ENCODE measurements at regions not wholly inside any gene's neighbourhood (a gene's known extent, or its start where the extent isn't known, plus 50 kb on each side); places are given as distances from the start of the nearest gene placed in this dataset.
A peak's percentile ranks its signal among the peaks of the same experiment; 100 is the strongest.

DNA sequence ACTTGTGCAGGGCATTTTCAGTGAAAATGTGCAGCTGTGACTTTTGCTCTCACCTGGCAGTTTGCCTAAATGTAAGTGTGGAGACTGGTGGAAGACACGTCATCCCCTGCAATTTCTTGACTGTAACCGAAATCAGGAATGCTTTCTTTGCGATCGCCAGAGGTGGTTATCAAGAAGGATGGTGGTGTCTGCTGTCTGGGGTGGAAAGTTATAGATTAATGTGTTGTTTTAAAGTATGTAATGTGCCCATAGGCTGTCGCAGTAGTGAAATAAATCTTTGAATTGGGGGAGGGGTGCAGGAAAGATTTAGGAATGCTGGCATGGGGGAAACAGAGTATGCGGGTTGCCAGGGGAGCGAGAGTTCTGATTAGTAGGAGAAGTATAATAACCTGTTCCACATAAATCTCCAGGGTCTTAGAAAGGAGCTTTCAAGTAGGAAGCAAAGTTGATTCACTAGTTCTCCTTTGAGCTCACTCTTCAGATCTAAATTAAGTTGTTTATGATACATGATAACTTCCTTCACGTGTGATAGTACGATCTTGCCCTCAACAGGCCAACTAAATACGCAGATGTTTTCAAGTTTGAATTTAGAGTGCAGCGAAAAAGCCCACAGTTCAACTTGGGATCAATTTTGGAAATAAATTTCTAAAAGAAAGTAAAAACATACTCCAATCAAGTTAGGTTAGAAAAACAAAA is 1520.0 kb upstream of the SLC10A2 start:
- ATAC-seq (no peak), DNase-seq (no peak)
- Mint-ChIP-seq H3K4me3 (no peak overlapping the region), H3K36me3 (peaks cover 0 to 3% (median 0%) of the 10 kb centered on the region in 3 donors), H3K9me3 (peaks cover 0 to 5% (median 0%) of the 10 kb centered on the region in 9 donors), H3K27me3 (peaks cover 0 to 9% (median 0%) of the 10 kb centered on the region in 5 donors), H3K4me1 (no peaks in the 10 kb centered on the region), H3K27ac (no peak overlapping the region)
- POLR2A ChIA-PET, result no interaction called here

DNA sequence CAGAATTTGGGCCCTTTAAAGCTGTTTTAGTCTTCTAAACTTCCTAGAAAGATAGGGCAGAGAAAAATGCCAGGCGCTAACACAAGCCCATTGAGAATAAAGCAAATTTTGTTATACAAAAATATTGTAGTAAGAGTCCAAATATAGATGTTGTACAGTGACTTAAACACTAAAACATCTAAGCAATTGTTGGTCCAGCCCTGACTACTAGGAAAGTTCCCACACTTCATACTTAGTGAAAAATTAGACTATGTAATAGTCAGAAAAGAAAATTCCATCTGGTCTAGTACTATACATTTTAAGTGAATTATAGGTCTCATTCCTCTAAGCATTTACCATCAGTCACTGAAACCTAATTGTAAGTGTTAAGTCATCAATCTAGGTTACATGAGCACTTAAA is 1518.3 kb upstream of the SLC10A2 start:
- POLR2A ChIA-PET, result no interaction called here
- DNase-seq (no peak), ATAC-seq (no peak)
- Mint-ChIP-seq H3K4me3 (no peak overlapping the region), H3K4me1 (no peaks in the 10 kb centered on the region), H3K27me3 (peaks cover 0 to 10% (median 0%) of the 10 kb centered on the region in 5 donors), H3K27ac (no peak overlapping the region), H3K9me3 (peaks cover 0 to 5% (median 0%) of the 10 kb centered on the region in 9 donors), H3K36me3 (peaks cover 0 to 3% (median 0%) of the 10 kb centered on the region in 3 donors)

DNA sequence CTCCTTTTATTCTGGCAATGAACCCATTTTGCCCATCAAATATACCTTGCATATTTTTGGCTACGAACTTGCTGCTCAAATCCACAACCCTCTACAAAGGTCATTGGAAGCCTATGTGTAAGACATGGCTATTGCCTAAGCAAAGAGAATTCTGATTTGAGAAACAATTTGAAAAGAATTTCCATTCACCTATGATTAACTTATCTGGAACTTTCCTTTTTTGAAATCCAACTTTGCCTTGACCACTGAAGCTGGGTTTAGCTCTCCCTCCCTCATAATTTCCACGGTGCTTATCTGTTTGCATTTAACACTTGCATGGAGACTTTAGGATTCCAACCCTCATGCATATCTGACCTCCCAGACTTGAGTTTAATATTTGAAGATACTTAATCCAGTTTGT is 1514.7 kb upstream of the SLC10A2 start:
- ATAC-seq (no peak), DNase-seq (no peak)
- H3K4me1 Mint-ChIP-seq, result no peaks in the 10 kb centered on the region
- POLR2A ChIA-PET, result no interaction called here
- no peak overlapping the region for H3K4me3 Mint-ChIP-seq
- H3K27ac Mint-ChIP-seq, result no peak overlapping the region
- H3K9me3 Mint-ChIP-seq, result peaks cover 0 to 5% (median 0%) of the 10 kb centered on the region in 9 donors
- H3K27me3 Mint-ChIP-seq, result peaks cover 0 to 10% (median 0%) of the 10 kb centered on the region in 5 donors
- peaks cover 0 to 3% (median 0%) of the 10 kb centered on the region in 3 donors for H3K36me3 Mint-ChIP-seq

DNA sequence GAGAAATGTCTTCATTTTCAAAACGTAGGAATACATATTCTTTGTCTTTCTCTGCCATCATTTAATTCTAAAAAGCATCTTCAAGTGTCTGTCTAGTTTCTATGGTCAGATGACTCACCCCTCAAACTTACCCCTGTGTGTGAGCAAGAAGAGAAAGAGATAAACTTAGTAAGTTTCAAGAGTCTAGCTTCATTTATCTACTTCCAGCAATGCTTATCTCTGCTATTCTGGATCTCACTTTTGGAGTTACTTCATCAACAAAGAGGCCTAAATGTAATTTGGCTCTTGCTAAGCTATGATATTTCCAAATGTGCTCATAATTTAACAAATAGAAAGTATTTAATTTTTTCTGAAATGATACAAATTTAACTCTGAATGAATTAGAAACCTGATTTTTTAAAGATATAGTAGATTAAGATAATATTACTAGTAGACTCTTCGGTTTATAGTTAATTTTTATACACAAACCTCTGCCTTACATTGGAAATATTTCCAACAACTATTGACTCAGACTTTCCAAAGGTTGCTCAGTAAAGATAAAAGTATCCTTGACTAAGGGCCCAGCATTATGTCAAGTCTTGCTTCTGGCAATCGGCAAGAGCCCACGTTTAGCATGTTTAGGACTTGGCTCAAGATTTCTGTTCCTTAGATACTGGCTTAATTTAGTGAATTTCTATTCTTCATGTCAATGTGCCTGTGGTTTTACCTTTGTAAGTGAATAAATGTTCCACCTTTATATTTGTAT is 1511.0 kb upstream of the SLC10A2 start:
- Mint-ChIP-seq H3K27me3 (peaks cover 0 to 19% (median 2%) of the 10 kb centered on the region in 5 donors), H3K4me3 (no peak overlapping the region), H3K4me1 (no peaks in the 10 kb centered on the region), H3K36me3 (peaks cover 0 to 3% (median 0%) of the 10 kb centered on the region in 3 donors), H3K9me3 (peaks cover 0 to 5% (median 0%) of the 10 kb centered on the region in 9 donors), H3K27ac (no peak overlapping the region)
- ATAC-seq (no peak), DNase-seq (no peak)
- POLR2A ChIA-PET, result no interaction called here

DNA sequence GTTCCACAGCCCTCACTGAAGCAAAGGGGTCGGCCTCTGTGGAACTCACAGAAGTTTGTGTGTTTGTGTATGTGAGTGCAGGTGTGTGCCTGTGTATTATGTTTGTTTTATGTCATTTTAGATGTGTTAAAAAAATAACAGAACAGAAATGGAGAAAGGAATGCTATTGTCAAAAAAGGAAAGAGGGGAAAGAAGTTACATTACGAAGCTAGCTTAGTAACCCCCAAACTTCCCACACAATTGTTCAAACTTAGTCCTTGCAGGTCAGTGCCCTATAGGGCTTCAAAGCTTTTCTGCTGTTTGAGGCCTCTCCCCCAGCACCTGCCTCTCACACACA is 1505.6 kb upstream of the SLC10A2 start:
- Mint-ChIP-seq H3K27me3 (peaks cover 0 to 17% (median 2%) of the 10 kb centered on the region in 5 donors), H3K36me3 (no peaks in the 10 kb centered on the region), H3K4me3 (no peak overlapping the region), H3K4me1 (no peaks in the 10 kb centered on the region), H3K27ac (no peak overlapping the region), H3K9me3 (no peaks in the 10 kb centered on the region)
- POLR2A ChIA-PET, result no interaction called here
- DNase-seq (no peak), ATAC-seq (no peak)

DNA sequence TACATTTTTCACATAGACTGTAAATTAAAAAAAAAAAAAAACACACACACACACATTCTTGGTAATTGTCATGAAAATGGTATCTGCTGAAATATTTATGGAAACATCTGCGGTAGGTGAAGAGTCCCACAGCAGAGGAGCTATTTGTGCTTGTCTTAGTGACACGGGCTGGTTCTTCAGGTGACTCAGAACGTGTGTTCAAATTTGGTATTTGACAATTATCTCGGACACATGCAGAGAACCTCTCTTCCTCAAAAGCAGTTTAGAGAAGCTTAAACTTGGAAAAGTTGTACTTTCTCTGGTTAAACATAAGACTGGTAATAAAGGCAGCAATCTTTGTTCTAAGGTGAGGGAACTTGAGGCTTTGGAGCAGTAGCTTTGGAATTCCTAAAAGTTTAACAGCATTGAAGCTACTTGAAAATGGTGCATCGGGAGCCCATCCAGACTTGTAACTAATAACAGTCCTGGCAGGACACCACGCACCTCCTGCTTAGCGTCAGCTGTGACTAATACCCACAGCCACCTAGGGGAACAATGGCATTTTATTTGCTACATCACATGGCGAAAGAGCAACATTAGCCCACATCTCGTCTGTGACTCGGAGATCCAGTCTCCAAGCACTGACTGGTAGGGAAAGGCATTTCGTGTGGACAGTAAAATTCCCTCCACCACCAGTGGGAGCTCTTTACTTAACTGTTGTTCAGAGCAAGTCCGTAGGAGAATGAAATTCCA is 1505.1 kb upstream of the SLC10A2 start:
- Mint-ChIP-seq H3K27ac (no peak overlapping the region), H3K27me3 (peaks cover 0 to 17% (median 2%) of the 10 kb centered on the region in 5 donors), H3K4me1 (no peaks in the 10 kb centered on the region), H3K9me3 (no peaks in the 10 kb centered on the region), H3K4me3 (no peak overlapping the region), H3K36me3 (no peaks in the 10 kb centered on the region)
- DNase-seq, result peak in 3 of 10 donors; percentile 14 to 28 (median 21)
- POLR2A ChIA-PET, result no interaction called here
- peak in 1 of 2 donors; percentile 32 for ATAC-seq

DNA sequence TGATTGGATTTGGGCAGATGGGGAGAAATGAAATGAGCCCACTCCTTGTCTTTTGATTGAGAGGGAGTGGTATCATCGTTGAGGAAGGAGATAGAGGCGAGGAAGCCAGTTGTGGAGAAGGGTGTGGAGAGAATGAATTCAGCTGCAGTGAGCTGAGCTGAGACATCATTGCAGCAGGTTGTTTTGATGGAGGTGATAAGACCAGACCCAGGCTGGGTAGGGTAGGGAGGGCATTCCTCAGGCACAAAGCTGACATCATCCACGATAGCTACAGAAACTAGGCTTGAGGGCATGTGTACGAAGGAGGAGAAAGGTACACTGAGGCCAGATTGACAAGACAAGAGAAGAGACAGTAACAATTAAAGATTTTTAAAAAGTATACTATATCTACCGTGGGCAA is 1500.9 kb upstream of the SLC10A2 start:
- Mint-ChIP-seq H3K36me3 (no peaks in the 10 kb centered on the region), H3K4me3 (no peak overlapping the region), H3K4me1 (peaks cover 0 to 4% (median 0%) of the 10 kb centered on the region in 4 donors), H3K27ac (no peak overlapping the region), H3K27me3 (peaks cover 0 to 19% (median 3%) of the 10 kb centered on the region in 5 donors), H3K9me3 (peaks cover 0 to 4% (median 0%) of the 10 kb centered on the region in 9 donors)
- no peak for ATAC-seq
- POLR2A ChIA-PET, result no interaction called here
- no peak for DNase-seq

DNA sequence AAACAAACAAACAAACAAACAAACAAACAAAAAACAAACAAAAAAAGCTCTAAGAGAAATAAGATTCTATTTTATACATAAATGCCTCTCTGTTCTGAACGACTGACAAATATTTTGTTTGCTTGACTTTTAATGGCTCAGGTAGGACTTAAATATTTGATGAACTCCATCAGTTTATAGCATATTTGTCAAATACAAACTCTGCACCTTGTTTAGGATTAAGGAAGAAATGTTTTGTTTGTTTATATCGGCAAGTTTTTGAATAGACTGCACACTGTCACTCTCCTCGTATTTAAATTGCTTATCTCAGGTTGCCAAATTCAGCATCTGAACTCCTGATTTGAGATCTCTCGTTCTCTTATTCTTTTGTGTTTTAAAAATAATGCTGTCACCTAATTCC is 1499.7 kb upstream of the SLC10A2 start:
- POLR2A ChIA-PET, result no interaction called here
- peaks cover 0 to 19% (median 3%) of the 10 kb centered on the region in 5 donors for H3K27me3 Mint-ChIP-seq
- ATAC-seq (no peak), DNase-seq (no peak)
- no peak overlapping the region for H3K27ac Mint-ChIP-seq
- no peaks in the 10 kb centered on the region for H3K36me3 Mint-ChIP-seq
- peaks cover 0 to 4% (median 0%) of the 10 kb centered on the region in 9 donors for H3K9me3 Mint-ChIP-seq
- H3K4me1 Mint-ChIP-seq, result peaks cover 0 to 4% (median 0%) of the 10 kb centered on the region in 4 donors
- H3K4me3 Mint-ChIP-seq, result no peak overlapping the region

DNA sequence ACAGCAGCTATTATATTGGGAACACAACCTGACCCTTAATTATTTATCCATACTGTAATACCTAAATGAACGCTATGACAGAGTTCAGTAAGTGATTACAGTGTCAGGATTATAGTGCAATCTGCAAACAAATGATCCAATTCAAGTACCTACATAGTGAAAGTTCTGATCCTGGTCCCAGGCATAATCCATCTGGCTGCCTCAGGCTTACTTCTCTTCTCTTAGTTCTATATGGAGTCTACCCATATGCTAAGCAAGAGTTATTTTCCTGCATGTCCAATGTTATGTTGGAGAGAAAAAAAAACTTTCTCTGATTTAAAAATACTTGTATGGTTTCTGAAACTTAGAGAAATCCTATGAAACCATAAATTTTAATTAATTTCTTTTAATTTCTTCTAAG is 1487.7 kb upstream of the SLC10A2 start:
- Mint-ChIP-seq H3K27me3 (peaks cover 0 to 13% (median 0%) of the 10 kb centered on the region in 5 donors), H3K4me3 (no peak overlapping the region), H3K27ac (no peak overlapping the region), H3K4me1 (no peaks in the 10 kb centered on the region), H3K9me3 (peaks cover 0 to 13% (median 0%) of the 10 kb centered on the region in 9 donors), H3K36me3 (no peaks in the 10 kb centered on the region)
- POLR2A ChIA-PET, result no interaction called here
- DNase-seq (no peak), ATAC-seq (no peak)

DNA sequence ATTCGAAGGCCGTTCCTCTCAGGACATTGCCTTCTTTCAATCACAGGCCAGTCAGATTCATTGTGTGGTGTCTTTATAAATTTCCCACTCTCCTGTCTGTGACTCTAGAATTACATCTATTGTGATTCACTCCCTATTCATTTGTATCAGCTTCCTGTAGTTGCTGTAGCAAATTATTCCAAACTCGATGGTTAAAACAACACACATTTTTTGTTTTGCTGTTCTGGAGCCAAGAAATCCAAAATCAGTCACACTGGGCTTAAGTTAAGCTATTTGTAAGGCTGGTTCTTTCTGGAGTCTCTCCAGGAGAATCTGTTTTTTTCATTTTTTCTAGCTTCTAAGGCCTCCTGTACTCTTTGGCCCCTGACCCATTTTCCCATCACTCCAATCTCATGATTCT is 1487.0 kb upstream of the SLC10A2 start:
- H3K4me1 Mint-ChIP-seq, result no peaks in the 10 kb centered on the region
- no peaks in the 10 kb centered on the region for H3K36me3 Mint-ChIP-seq
- H3K4me3 Mint-ChIP-seq, result no peak overlapping the region
- peaks cover 0 to 13% (median 0%) of the 10 kb centered on the region in 5 donors for H3K27me3 Mint-ChIP-seq
- H3K9me3 Mint-ChIP-seq, result peaks cover 0 to 13% (median 0%) of the 10 kb centered on the region in 9 donors
- ATAC-seq (no peak), DNase-seq (no peak)
- no peak overlapping the region for H3K27ac Mint-ChIP-seq
- POLR2A ChIA-PET, result no interaction called here

DNA sequence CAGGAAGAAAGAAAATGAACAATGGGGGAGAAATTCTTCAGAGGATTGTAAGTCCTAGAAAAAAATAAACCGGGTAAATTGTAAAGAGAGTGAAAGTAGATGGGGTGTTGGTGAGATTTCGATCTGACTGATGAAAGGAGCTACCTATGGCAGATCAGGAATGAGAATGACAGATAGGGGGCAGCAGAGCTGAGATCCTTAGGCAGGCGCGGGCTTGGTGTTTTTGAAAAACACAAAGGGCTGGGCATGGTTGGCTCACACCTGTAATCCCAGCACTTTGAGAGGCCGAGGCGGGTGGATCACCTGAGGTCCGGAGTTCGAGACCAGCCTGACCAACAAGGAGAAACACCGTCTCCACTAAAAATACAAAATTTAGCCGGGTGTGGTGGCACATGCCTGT is 1468.6 kb upstream of the SLC10A2 start:
- peaks cover 0 to 9% (median 0%) of the 10 kb centered on the region in 5 donors for H3K27me3 Mint-ChIP-seq
- no peak for DNase-seq
- peak overlapping the region in 1 of 10 donors; percentile 61 for H3K27ac Mint-ChIP-seq
- no peaks in the 10 kb centered on the region for H3K36me3 Mint-ChIP-seq
- H3K4me3 Mint-ChIP-seq, result no peak overlapping the region
- H3K9me3 Mint-ChIP-seq, result peaks cover 0 to 8% (median 0%) of the 10 kb centered on the region in 9 donors
- H3K4me1 Mint-ChIP-seq, result no peaks in the 10 kb centered on the region
- ATAC-seq, result no peak
- POLR2A ChIA-PET, result no interaction called here

DNA sequence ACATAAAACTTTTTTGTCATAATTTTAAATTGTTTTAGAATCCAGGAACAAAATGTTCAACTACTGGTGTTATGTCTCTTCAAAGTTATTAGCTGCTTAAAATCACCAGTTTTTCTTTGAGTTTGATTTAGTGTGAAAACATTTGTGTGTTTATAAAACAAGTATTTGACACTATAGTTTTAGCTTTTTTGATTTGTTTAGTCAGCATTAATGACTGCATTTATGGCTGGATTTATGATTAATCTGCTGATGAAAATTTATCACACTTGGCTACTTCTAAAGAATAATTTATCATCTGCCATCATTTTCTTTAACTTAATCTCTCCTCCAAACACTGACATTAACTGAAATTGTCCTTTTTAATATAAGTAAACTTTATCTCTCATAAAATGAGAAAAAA is 1465.9 kb upstream of the SLC10A2 start:
- no peak overlapping the region for H3K27ac Mint-ChIP-seq
- no peak overlapping the region for H3K4me3 Mint-ChIP-seq
- DNase-seq (no peak), ATAC-seq (no peak)
- POLR2A ChIA-PET, result no interaction called here
- H3K36me3 Mint-ChIP-seq, result no peaks in the 10 kb centered on the region
- no peaks in the 10 kb centered on the region for H3K4me1 Mint-ChIP-seq
- H3K27me3 Mint-ChIP-seq, result peaks cover 0 to 12% (median 0%) of the 10 kb centered on the region in 5 donors
- H3K9me3 Mint-ChIP-seq, result peaks cover 0 to 8% (median 0%) of the 10 kb centered on the region in 9 donors

DNA sequence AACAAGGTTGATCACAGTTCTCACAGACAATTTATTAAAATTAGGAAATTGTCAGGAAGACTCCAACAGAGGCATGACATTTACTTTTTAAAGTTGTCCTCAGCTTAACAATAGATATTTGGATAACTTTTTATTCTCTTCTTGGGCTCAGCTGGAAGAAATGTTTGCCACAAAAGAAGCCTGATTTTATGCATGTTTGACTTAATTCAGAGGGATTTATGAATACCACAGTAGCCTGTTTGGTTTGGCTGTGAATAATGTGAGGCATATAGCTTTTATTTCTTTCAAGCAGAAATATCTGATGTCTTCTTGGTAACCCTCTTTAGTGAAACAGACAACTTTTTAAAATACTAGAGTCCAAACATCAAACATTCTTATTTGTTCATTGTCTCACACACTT is 1464.5 kb upstream of the SLC10A2 start:
- no peak overlapping the region for H3K27ac Mint-ChIP-seq
- H3K27me3 Mint-ChIP-seq, result peaks cover 0 to 12% (median 0%) of the 10 kb centered on the region in 5 donors
- H3K4me3 Mint-ChIP-seq, result no peak overlapping the region
- DNase-seq (no peak), ATAC-seq (no peak)
- POLR2A ChIA-PET, result no interaction called here
- peaks cover 0 to 9% (median 0%) of the 10 kb centered on the region in 9 donors for H3K9me3 Mint-ChIP-seq
- no peaks in the 10 kb centered on the region for H3K36me3 Mint-ChIP-seq
- no peaks in the 10 kb centered on the region for H3K4me1 Mint-ChIP-seq

Data from naive thymus-derived CD8-positive, alpha-beta T cell (primary cell).